HL-60 (cell line): ENCODE measurements at regions not wholly inside any gene's neighbourhood (a gene's known extent, or its start where the extent isn't known, plus 50 kb on each side); places are given as distances from the start of the nearest gene placed in this dataset.
"Not testable (repeated sequence)": the region's sequence is repeated elsewhere in the genome, so short reads cannot be mapped to it uniquely, and the experiment has no call there.

Experiments used
- DNase-seq, 2 experiments: peaks; one replicate each; pipeline ENCODE4 v3.0.0-alpha.2; 2010 to 2020; ENCODE audit warnings: low read depth in 1 of 2, low spot score in 1 of 2
- H3K27ac ChIP-seq: fragments of 250-450 bp; sonication (Bioruptor Pico); replicated peaks from 2 replicates; pipeline ENCODE4 v1.5.1; 2020; ENCODE audit warnings: mild to moderate bottlenecking, moderate library complexity
- H3K27me3 ChIP-seq: fragments of 250-450 bp; sonication (Bioruptor Pico); 2 replicates; pipeline ENCODE4 v1.5.1; 2021; ENCODE audit warnings: mild to moderate bottlenecking, moderate library complexity; ENCODE audit not compliant: insufficient read depth, poor library complexity, severe bottlenecking
- H3K4me3 ChIP-seq: replicated peaks from 2 replicates; pipeline ENCODE4 v1.5.1; 2011; ENCODE audit warnings: mild to moderate bottlenecking, control low read depth, low read length; ENCODE audit not compliant: insufficient read depth
- CTCF ChIP-seq: IDR thresholded peaks from one replicate; pipeline ENCODE4 v1.5.1; 2011; ENCODE audit warnings: low read length, control low read depth, inconsistent platforms; ENCODE audit not compliant: insufficient read depth
- GABPA ChIP-seq: IDR thresholded peaks from 2 replicates; pipeline ENCODE4 v1.6.1; 2012; ENCODE audit warnings: low read depth
- POLR2AphosphoS5 ChIP-seq: IDR thresholded peaks from 2 replicates; pipeline ENCODE4 v1.6.1; 2012; ENCODE audit warnings: low read depth
- REST ChIP-seq: IDR thresholded peaks from 2 replicates; pipeline ENCODE4 v1.6.1; 2012; ENCODE audit warnings: low read depth; ENCODE audit not compliant: insufficient replicate concordance
- SPI1 ChIP-seq: IDR thresholded peaks from 2 replicates; pipeline ENCODE4 v1.6.1; 2012; ENCODE audit warnings: low read depth, mild to moderate bottlenecking, borderline replicate concordance

GRCh38 chr10:108544500-108545120 is 1378.7 kb downstream of the XPNPEP1 start:
- no peaks in the 10 kb centered on the region for H3K27me3 ChIP-seq
- peak; percentile 68 for TF ChIP-seq CTCF
- TF ChIP-seq GABPA = no peak
- peak; percentile 21 to 63 for DNase-seq
- H3K4me3 ChIP-seq = no peak overlapping the region
- no peak overlapping the region for H3K27ac ChIP-seq

- DNase-seq = not testable (repeated sequence)
Observed at GRCh38 chr10:108533551-108533950, 1369.0 kb upstream of the SORCS1 start.

GRCh38 chr10:108523016-108523800 is 1358.7 kb upstream of the SORCS1 start:
- no peak overlapping the region for H3K27ac ChIP-seq
- no peaks in the 10 kb centered on the region for H3K27me3 ChIP-seq
- H3K4me3 ChIP-seq = no peak overlapping the region
- DNase-seq = no peak
- TF ChIP-seq POLR2AphosphoS5 (no peak), SPI1 (no peak), GABPA (no peak), REST (no peak), CTCF (no peak)

More at GRCh38 chr10:108533551-108533950, 1369.0 kb upstream of the SORCS1 start:
- H3K4me3 ChIP-seq, H3K27me3 ChIP-seq, H3K27ac ChIP-seq: not testable (repeated sequence)

- no peak overlapping the region for H3K27ac ChIP-seq
- H3K4me3 ChIP-seq = no peak overlapping the region
- no peak for DNase-seq
- H3K27me3 ChIP-seq = no peaks in the 10 kb centered on the region
- TF ChIP-seq SPI1 = no peak
- TF ChIP-seq CTCF = no peak
- no peak for TF ChIP-seq GABPA
- TF ChIP-seq REST = no peak
- no peak for TF ChIP-seq POLR2AphosphoS5
Observed at GRCh38 chr10:108521827-108522492, 1357.5 kb upstream of the SORCS1 start.
